Spleen (tissue), 7 donors: ENCODE measurements at regions not wholly inside any gene's neighbourhood (a gene's known extent, or its start where the extent isn't known, plus 50 kb on each side); places are given as distances from the start of the nearest gene placed in this dataset.

Experiments used
- CTCF ChIP-seq, 11 experiments: fragments of 200-600 bp in 7 of 11; fragments of 450-650 bp in 4 of 11; sonication (generic) in 4 of 11; IDR thresholded peaks in 8 of 11; conservative IDR thresholded peaks in 3 of 11; 1 replicate in 7 of 11; 2 replicates in 4 of 11; pipeline versions ENCODE4 v1.4.0 to v1.8.0; 2016 to 2021; ENCODE audit warnings: antibody characterized with exemption in 11 of 11, inconsistent platforms in 4 of 11, mild to moderate bottlenecking in 1 of 11
- POLR2A ChIP-seq, 3 donors: fragments of 450-650 bp; IDR thresholded peaks; one replicate each; pipeline ENCODE4 v1.5.1; 2017; ENCODE audit warnings: antibody characterized with exemption in 3 of 3, mild to moderate bottlenecking in 1 of 3
- POLR2AphosphoS5 ChIP-seq, 3 donors: sonication (generic); formaldehyde crosslinking; IDR thresholded peaks; one replicate each; pipeline ENCODE4 v1.5.1; 2017; ENCODE audit warnings: antibody characterized with exemption in 3 of 3
- donor health status: DM: no; HTN: no; CAD: no; lungs with moderate emphysema.
- donor health status: DM: no; HTN: no; CAD: no.
- donor health status: DM: no; HTN: no; CAD: no.

- TF ChIP-seq CTCF (IDR thresholded peaks at IDR 0.05 in 8 of 11, conservative IDR thresholded peaks at IDR 0.05 in 3 of 11) (no peak), POLR2A (IDR thresholded peaks at IDR 0.05) (no peak), POLR2AphosphoS5 (IDR thresholded peaks at IDR 0.05) (no peak)
These were observed 90.4 kb upstream of the MVB12B start for GRCh38 chr9:126236273-126236672.
